Stimulated activated memory B cell treated with anti-CD40 and anti-IgM and Interleukin-4, amounts not matched to agents 10 μg/mL and 1 μg/mL and 100 μg/mL, for 72 hours (primary cell): ENCODE measurements at regions not wholly inside any gene's neighbourhood (a gene's known extent, or its start where the extent isn't known, plus 50 kb on each side); places are given as distances from the start of the nearest gene placed in this dataset.
A peak's percentile ranks its signal among the peaks of the same experiment; 100 is the strongest.
"Not testable (repeated sequence)": the region's sequence is repeated elsewhere in the genome, so short reads cannot be mapped to it uniquely, and the experiment has no call there.

Experiments
- ATAC-seq: fragments of 150-1000 bp; cut with Tn5 transposase; 2 replicates; pipeline ENCODE4 v1.10.0; 2021
- H3K27ac Mint-ChIP-seq: one replicate; pipeline ENCODE4 v1.8.0; 2022; ENCODE audit warnings: mild to moderate bottlenecking, mixed read lengths
- H3K27me3 Mint-ChIP-seq: one replicate; pipeline ENCODE4 v1.8.0; 2022; ENCODE audit warnings: mixed read lengths
- H3K36me3 Mint-ChIP-seq: one replicate; pipeline ENCODE4 v1.8.0; 2022; ENCODE audit warnings: mixed read lengths
- H3K4me1 Mint-ChIP-seq: one replicate; pipeline ENCODE4 v1.8.0; 2022; ENCODE audit warnings: mixed read lengths
- H3K4me3 Mint-ChIP-seq: one replicate; pipeline ENCODE4 v1.8.0; 2022; ENCODE audit warnings: mild to moderate bottlenecking, moderate library complexity, mixed read lengths
- H3K9me3 Mint-ChIP-seq: one replicate; pipeline ENCODE4 v1.8.0; 2022; ENCODE audit warnings: mixed read lengths

- H3K36me3 Mint-ChIP-seq = no peaks in the 10 kb centered on the region
- no peaks in the 10 kb centered on the region for H3K9me3 Mint-ChIP-seq
- H3K27ac Mint-ChIP-seq = no peak overlapping the region
- no peaks in the 10 kb centered on the region for H3K4me1 Mint-ChIP-seq
- ATAC-seq = no peak
- no peak overlapping the region for H3K4me3 Mint-ChIP-seq
- H3K27me3 Mint-ChIP-seq = peaks cover 27% of the 10 kb centered on the region
Measured at GRCh38 chr11:112616327-112617097, 344.7 kb upstream of the NCAM1 start.

GRCh38 chr11:112617098-112617425, 344.2 kb upstream of the NCAM1 start:
- H3K4me1 Mint-ChIP-seq = no peaks in the 10 kb centered on the region

GRCh38 chr11:112617977-112618826, 343.0 kb upstream of the NCAM1 start:
- Mint-ChIP-seq H3K36me3 (no peaks in the 10 kb centered on the region), H3K4me1 (no peaks in the 10 kb centered on the region), H3K4me3 (no peak overlapping the region), H3K27ac (no peak overlapping the region), H3K9me3 (no peaks in the 10 kb centered on the region), H3K27me3 (peaks cover 27% of the 10 kb centered on the region)
- no peak for ATAC-seq

More at GRCh38 chr11:112617098-112617425, 344.2 kb upstream of the NCAM1 start:
- Mint-ChIP-seq H3K9me3 (no peaks in the 10 kb centered on the region), H3K27me3 (peaks cover 27% of the 10 kb centered on the region), H3K36me3 (no peaks in the 10 kb centered on the region), H3K27ac (no peak overlapping the region), H3K4me3 (no peak overlapping the region)
- ATAC-seq = no peak

GRCh38 chr11:112619106-112619505, 342.1 kb upstream of the NCAM1 start:
- Mint-ChIP-seq H3K27me3 (peaks cover 27% of the 10 kb centered on the region), H3K9me3 (no peaks in the 10 kb centered on the region), H3K36me3 (no peaks in the 10 kb centered on the region), H3K4me1 (no peaks in the 10 kb centered on the region), H3K27ac (no peak overlapping the region), H3K4me3 (no peak overlapping the region)
- no peak for ATAC-seq

DNA sequence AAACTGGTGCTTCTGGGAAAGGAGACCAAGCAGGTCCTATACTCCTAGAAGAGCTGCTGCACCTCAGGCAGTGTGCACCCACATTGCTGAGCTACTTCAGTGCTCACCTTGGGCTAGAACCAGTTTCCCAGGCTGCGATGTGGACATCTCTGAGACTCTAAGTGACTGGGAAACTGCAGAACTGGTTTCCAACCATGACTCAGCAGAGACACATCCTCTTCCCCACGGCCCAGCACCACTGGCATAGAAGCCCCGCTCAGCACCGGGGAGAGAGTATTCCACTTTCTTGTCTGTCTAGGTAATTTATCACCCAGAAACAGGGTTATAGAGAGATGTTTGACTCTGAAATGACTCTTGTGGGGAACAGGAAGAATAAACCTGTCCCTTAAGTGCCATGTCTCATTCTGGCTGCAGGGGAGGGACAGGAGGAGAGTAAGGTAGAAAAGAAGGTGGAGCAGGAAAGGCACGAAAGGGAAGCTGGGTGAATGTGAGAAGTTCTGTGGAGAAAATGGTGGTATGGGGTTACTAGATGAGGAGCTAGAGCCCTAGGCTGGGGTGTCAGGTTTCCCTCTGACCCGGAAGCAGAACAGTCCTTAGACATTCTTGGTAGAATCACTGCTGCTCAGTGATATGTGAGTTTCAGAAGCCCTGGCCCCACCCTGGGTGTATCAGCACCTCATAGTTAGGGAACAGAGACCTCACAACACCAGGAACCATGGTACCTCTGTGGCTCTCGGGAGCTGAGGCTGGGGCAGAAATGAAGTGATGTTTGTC, 340.4 kb upstream of the NCAM1 start:
- no peaks in the 10 kb centered on the region for H3K36me3 Mint-ChIP-seq
- peaks cover 27% of the 10 kb centered on the region for H3K27me3 Mint-ChIP-seq
- H3K4me3 Mint-ChIP-seq = no peak overlapping the region
- H3K27ac Mint-ChIP-seq = no peak overlapping the region
- no peaks in the 10 kb centered on the region for H3K4me1 Mint-ChIP-seq
- ATAC-seq = no peak
- no peaks in the 10 kb centered on the region for H3K9me3 Mint-ChIP-seq

GRCh38 chr11:112623057-112623456, 338.2 kb upstream of the NCAM1 start:
- Mint-ChIP-seq H3K4me3 (no peak overlapping the region), H3K9me3 (no peaks in the 10 kb centered on the region), H3K36me3 (no peaks in the 10 kb centered on the region), H3K27ac (no peak overlapping the region), H3K27me3 (peaks cover 25% of the 10 kb centered on the region), H3K4me1 (no peaks in the 10 kb centered on the region)
- no peak for ATAC-seq

GRCh38 chr11:112624431-112624830, 336.8 kb upstream of the NCAM1 start:
- Mint-ChIP-seq H3K4me3 (no peak overlapping the region), H3K27me3 (peaks cover 11% of the 10 kb centered on the region), H3K4me1 (no peaks in the 10 kb centered on the region), H3K27ac (no peak overlapping the region), H3K36me3 (no peaks in the 10 kb centered on the region), H3K9me3 (peaks cover 3% of the 10 kb centered on the region)
- no peak for ATAC-seq

DNA sequence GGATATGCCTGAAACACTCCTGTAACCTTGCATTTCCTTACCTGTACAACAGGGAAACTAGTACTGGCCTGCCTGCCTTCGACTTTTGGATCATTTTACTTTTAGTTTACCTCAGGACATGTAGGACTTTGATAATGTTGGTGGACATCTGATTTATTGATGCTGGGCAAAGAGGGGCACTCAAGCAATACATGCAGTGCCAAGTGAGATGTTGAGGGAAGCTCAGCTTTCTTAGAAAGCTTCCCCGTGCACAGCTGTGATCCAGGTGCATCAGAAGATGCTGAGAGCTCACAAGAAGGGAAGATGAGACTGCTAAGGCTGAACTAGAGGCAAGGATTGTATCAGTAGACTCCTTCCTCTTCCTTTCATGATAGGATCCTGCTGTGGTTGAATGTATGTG, 336.2 kb upstream of the NCAM1 start:
- not testable (repeated sequence) for H3K27ac Mint-ChIP-seq, H3K4me3 Mint-ChIP-seq, H3K9me3 Mint-ChIP-seq, ATAC-seq, H3K36me3 Mint-ChIP-seq, H3K4me1 Mint-ChIP-seq
- peaks cover 10% of the 10 kb centered on the region for H3K27me3 Mint-ChIP-seq

GRCh38 chr11:112625814-112626213, 335.4 kb upstream of the NCAM1 start:
- Mint-ChIP-seq H3K4me3 (no peak overlapping the region), H3K4me1 (no peaks in the 10 kb centered on the region), H3K27ac (no peak overlapping the region), H3K27me3 (peaks cover 14% of the 10 kb centered on the region), H3K9me3 (peaks cover 3% of the 10 kb centered on the region), H3K36me3 (no peaks in the 10 kb centered on the region)
- ATAC-seq = no peak

- ATAC-seq = no peak
- Mint-ChIP-seq H3K36me3 (no peaks in the 10 kb centered on the region), H3K27me3 (peaks cover 10% of the 10 kb centered on the region), H3K4me1 (no peaks in the 10 kb centered on the region), H3K9me3 (peaks cover 3% of the 10 kb centered on the region), H3K4me3 (no peak overlapping the region), H3K27ac (no peak overlapping the region)
Measured at GRCh38 chr11:112626731-112627130, 334.5 kb upstream of the NCAM1 start.

GRCh38 chr11:112627588-112628045, 333.6 kb upstream of the NCAM1 start:
- Mint-ChIP-seq H3K27ac (no peak overlapping the region), H3K4me1 (no peaks in the 10 kb centered on the region), H3K9me3 (peaks cover 3% of the 10 kb centered on the region), H3K4me3 (no peak overlapping the region), H3K27me3 (peaks cover 10% of the 10 kb centered on the region), H3K36me3 (no peaks in the 10 kb centered on the region)
- ATAC-seq = peak; percentile 55

DNA sequence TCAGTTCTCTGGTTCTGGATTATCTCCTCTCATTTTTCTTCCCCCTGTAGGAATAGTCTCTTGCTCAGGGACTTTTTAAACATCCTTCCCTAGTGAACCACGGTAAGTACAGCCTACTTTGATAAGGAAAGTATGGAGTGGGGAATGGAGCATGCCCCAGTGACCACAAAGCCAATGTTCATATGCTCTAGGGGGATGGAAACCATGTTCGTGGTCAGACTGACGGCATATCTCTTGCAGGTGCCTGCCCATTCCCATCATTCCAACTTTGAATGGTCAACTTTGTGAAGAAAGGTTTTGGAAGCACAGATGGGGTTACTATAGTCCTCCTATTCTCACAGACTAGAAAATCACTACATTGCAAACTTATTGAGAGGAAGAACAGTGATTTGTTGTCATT, 332.5 kb upstream of the NCAM1 start:
- H3K4me3 Mint-ChIP-seq = no peak overlapping the region
- no peaks in the 10 kb centered on the region for H3K36me3 Mint-ChIP-seq
- no peak for ATAC-seq
- no peaks in the 10 kb centered on the region for H3K4me1 Mint-ChIP-seq
- peaks cover 10% of the 10 kb centered on the region for H3K27me3 Mint-ChIP-seq
- H3K9me3 Mint-ChIP-seq = peaks cover 3% of the 10 kb centered on the region
- no peak overlapping the region for H3K27ac Mint-ChIP-seq

- Mint-ChIP-seq H3K9me3 (peaks cover 3% of the 10 kb centered on the region), H3K36me3 (no peaks in the 10 kb centered on the region), H3K27me3 (peaks cover 19% of the 10 kb centered on the region), H3K27ac (no peak overlapping the region), H3K4me1 (no peaks in the 10 kb centered on the region), H3K4me3 (no peak overlapping the region)
- ATAC-seq = no peak
Measured at GRCh38 chr11:112630496-112630895, 330.7 kb upstream of the NCAM1 start.

DNA sequence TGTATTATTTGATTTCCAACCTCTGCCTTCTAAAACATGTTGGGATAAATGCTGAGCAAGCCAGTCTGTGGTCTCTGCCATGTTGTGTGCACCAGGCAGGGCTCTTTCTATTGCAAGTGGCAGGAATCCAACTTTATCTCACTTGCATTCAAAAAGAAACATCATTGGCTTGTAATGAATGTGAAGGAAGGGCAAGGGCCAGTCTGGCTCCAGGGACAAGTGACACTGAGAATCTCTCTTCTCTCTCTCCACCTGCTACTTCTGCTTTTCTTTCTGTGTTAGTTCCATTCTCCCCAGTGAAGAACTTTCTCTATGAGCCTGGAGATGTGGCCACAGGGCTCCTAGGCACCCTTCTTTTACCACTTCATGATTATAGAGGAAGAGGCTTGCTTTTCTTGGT, 329.9 kb upstream of the NCAM1 start:
- Mint-ChIP-seq H3K27ac (no peak overlapping the region), H3K27me3 (peaks cover 19% of the 10 kb centered on the region), H3K4me1 (no peaks in the 10 kb centered on the region), H3K36me3 (no peaks in the 10 kb centered on the region), H3K9me3 (peaks cover 3% of the 10 kb centered on the region), H3K4me3 (no peak overlapping the region)
- no peak for ATAC-seq

DNA sequence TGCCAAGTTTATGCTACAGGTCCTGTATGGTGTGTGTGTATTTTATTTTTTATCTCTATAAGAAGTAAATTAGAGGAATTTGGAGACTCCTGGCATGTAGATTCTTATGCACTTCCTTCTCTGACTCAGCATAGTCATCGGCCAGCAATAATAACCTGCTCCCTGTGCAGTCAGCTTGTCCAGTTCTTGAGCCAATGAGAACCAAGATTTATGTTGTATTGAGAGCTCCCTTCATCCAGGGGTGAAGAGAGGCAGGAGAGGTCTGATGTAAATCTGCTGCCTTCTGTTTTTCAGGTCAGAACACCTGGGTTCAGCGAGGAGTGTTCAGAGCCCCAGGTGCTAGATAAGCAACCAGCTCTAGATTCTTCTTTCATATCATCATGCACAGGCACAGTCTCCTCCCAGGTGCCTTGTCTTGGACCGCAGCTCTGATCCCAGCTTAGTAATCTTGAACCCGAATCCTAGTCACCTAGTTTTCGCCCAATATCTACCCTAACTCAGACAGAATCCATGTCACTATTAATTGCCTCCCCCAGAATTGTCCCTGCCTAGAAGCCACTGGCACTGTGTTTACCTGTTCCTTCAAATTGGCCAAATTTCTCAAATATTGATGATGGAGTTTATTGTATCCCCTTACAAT, 328.2 kb upstream of the NCAM1 start:
- ATAC-seq = no peak
- H3K4me1 Mint-ChIP-seq = no peaks in the 10 kb centered on the region
- no peak overlapping the region for H3K4me3 Mint-ChIP-seq
- no peaks in the 10 kb centered on the region for H3K36me3 Mint-ChIP-seq
- no peak overlapping the region for H3K27ac Mint-ChIP-seq
- peaks cover 19% of the 10 kb centered on the region for H3K27me3 Mint-ChIP-seq
- H3K9me3 Mint-ChIP-seq = peaks cover 7% of the 10 kb centered on the region
